H1 (cell line): ENCODE measurements at regions not wholly inside any gene's neighbourhood (a gene's known extent, or its start where the extent isn't known, plus 50 kb on each side); places are given as distances from the start of the nearest gene placed in this dataset.

Experiments used
- BACH1 ChIP-seq: IDR thresholded peaks from 2 replicates; pipeline ENCODE4 v1.6.1; 2012; ENCODE audit warnings: low read length, improper control_type of control experiment
- CHD2 ChIP-seq: IDR thresholded peaks from 2 replicates; pipeline ENCODE4 v1.6.1; 2012; ENCODE audit warnings: low read length, improper control_type of control experiment
- CTCF ChIP-seq, 3 experiments: IDR thresholded peaks; 1 replicate in 2 of 3; 2 replicates in 1 of 3; pipeline versions ENCODE4 v1.5.1 to v1.6.1; 2011; ENCODE audit warnings: low read length in 3 of 3, mild to moderate bottlenecking in 3 of 3, inconsistent platforms in 2 of 3, low read depth in 1 of 3, moderate library complexity in 1 of 3; ENCODE audit not compliant: insufficient read depth in 1 of 3; ENCODE audit errors: control extremely low read depth in 1 of 3
- JUND ChIP-seq: IDR thresholded peaks from 2 replicates; pipeline ENCODE4 v1.6.1; 2011; ENCODE audit warnings: mild to moderate bottlenecking, improper control_type of control experiment, low read length
- POLR2A ChIP-seq, 2 experiments: IDR thresholded peaks; 1 replicate in 1 of 2; 2 replicates in 1 of 2; pipeline ENCODE4 v1.6.1; 2011; ENCODE audit warnings: low read depth in 2 of 2, low read length in 2 of 2, mild to moderate bottlenecking in 2 of 2; ENCODE audit errors: control extremely low read depth in 1 of 2
- RFX5 ChIP-seq: IDR thresholded peaks from 2 replicates; pipeline ENCODE4 v1.6.1; 2011; ENCODE audit warnings: low read depth, low read length, improper control_type of control experiment, borderline replicate concordance
- TAF1 ChIP-seq: IDR thresholded peaks from 2 replicates; pipeline ENCODE4 v1.6.1; 2011; ENCODE audit warnings: mild to moderate bottlenecking, low read depth, low read length

DNA sequence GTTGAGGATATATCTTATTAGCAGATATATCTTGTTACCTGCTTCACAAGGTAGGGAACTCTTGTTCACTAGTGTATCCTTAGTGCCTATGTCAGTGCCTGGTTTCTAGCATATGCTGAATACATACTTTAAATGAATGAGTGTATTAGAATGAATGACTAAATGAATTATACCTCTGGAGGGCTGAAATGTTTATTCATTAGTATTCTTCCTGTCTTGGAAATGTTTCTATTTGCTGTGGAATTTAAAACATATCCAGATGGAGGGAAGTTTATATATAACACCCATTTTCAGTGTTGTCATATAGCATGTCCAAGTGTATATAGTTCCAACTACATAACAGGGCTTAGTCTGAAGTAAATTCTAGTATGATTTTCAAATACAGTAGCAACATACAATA lies 581.5 kb downstream of the TBL1XR1 start:
- TF ChIP-seq TAF1 (no peak), CTCF (IDR thresholded peaks at IDR 0.05; ENCODE audit: control extremely low read depth in 1 of 3, insufficient read depth in 1 of 3, low read depth in 1 of 3, low read length in 3 of 3) (no peak), POLR2A (IDR thresholded peaks at IDR 0.05; ENCODE audit: control extremely low read depth in 1 of 2, low read depth in 2 of 2, low read length in 2 of 2) (no peak), JUND (no peak), CHD2 (no peak), RFX5 (no peak), BACH1 (no peak)
